Cardiac septum (tissue), 1 donor: ENCODE measurements at regions not wholly inside any gene's neighbourhood (a gene's known extent, or its start where the extent isn't known, plus 50 kb on each side); places are given as distances from the start of the nearest gene placed in this dataset.
"Not testable (repeated sequence)": the region's sequence is repeated elsewhere in the genome, so short reads cannot be mapped to it uniquely, and the experiment has no call there.

Experiments
- DNase-seq: peaks from one replicate; pipeline ENCODE4 v3.0.0-alpha.2; 2020; ENCODE audit warnings: low spot score
- intact Hi-C: fragments of 100-400 bp; cut with DNase I; formaldehyde crosslinking; loops from one replicate; pipeline ENCODE4 v1.14.0; 2022
- donor health status: DM: no; HTN: no; CAD: no.

DNA sequence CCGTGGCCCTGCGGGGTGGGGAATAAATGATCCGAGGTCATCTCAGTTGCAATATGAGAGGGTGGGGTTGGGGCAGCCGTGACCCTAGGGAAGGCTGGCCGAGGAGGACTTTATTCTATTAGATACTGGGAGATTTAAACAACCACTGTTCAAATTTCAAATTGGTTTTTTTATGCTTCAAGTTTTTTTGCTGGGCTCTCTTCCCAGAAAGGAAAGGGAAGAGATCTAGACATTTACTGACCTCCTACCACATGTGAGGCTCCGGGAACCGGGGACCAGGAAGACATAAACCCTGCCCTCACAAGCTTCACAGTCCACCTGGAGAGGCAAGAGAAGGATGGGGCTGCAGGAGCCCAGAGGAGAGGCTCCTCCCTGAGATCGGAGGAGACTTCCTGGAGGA is 207.3 kb downstream of the FOXD2 start:
- intact Hi-C loops, result no loop called here

DNA sequence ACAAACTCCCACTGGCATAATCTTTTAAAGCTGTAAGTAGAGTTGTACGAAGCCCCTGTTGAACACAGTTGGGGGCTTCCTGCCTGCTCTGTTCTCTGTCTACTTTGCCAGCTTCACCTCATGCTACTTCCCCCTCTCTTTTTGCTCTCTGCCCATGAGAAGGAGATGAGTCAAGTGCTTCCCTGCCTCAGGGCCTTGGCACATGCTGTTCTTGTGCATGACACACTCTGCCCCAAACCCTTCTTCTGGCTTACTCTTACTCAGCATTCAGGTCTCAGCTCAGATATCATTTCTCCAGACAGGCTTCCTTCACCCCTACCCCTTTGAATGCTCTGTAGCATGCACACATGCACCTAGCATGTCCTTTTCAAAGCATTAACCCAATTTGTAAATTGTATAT is 208.8 kb downstream of the FOXD2 start:
- DNase-seq, result peak; percentile 58
- intact Hi-C loops, result no loop called here

More for the DNA sequence above, 207.3 kb downstream of the FOXD2 start:
- no peak for DNase-seq

DNA sequence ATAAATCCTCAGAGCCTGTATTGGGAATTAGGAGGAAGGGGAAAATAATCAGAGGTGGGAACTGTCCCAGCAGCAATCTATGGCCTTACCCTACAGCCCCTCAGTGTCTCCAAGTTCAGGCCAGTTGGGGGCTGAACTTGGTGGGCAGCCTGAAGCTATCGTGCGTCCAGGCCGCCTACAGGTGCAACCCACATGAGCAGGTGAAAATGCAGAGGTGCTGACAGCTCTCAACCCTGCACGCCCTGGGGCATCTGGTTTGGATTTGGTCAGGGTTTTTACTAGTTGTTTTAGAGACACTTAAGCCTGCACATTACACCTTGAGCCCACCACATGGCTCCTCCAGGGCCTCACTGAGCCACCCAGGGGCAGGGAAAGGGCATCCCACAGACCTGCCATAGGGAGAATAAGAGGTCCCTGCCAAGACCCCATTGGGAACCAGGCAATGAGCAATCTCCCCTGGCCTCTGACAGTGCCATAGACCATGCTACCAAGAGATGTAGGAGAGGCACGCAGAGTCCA is 209.5 kb downstream of the FOXD2 start:
- intact Hi-C loops, result no loop called here
- no peak for DNase-seq

DNA sequence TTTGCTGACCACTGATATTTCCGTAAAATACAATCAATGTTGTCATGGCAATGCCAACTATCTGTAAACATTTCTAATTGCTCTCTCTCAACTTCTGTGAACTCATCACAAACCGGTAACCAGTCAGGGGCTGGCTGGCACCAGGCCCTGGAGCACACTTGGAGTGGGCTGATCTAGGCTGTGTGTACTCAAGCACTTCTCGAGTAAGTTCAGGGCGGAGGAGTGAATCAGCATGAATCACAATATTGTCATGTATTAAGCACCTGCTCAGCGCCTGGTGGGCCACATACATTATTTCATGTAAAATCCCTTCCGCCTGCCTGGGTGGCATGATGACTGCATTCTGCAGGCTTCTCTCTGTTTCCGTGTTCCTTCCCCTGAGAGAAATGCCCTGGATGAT is 212.4 kb downstream of the FOXD2 start:
- intact Hi-C loops, result no loop called here
- no peak for DNase-seq

DNA sequence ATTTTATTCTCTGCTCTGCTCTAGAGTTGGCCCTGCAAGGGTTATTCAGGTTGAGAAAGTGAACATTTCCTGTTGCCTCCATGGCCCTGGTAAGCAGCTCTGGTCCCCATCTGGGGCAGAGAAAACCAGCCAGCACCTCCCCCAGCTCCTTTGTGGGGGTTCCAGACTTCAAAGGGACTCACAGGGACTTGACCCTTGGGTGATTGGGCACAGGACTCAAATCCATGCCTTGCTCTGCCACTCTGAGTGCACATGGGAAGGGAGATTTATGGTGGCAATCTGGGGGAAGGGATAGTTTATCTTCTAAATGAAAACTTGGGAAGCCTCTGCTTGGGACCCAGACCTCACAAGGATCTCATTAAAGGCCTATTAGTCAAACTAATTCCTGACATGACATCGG is 212.8 kb downstream of the FOXD2 start:
- DNase-seq, result no peak
- intact Hi-C loops, result no loop called here

DNA sequence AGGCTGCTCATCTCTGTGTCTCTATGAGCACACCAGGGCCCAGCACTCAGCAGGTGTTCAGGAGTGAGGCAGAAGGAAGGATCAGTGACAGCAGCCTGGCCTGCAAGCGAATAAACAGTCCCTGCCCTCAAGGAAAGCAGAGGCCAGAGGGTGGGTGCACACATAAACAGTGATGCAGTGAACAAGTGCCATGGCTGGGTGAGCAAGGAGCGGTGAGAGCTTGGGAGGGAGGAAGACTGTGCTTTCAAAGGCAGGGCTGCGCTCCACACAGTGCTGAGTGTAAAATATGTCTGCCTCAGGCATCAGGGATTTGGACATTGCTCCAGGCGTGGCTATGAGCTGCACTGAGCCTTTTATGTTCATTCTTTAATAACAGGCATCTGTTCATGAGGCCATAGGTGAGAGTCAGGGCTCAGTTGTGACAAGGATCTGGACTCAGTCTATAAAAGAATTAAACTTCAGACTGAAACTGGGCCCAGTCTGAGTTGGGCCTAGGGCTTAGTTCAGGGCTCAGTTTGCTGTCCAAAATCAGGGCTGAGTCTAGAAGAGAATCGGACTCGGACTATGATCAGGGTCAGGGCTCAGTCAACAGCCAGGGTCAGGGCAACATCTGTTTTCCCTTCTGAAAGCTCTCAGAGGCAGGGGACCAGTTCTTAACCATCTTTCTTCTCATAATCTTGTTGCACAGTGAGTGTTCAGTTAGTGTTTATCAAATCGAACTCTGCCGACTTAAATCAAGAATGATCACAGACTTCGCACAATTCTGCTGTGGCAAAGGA is 213.7 kb downstream of the FOXD2 start:
- intact Hi-C loops, result no loop called here
- DNase-seq, result no peak

DNA sequence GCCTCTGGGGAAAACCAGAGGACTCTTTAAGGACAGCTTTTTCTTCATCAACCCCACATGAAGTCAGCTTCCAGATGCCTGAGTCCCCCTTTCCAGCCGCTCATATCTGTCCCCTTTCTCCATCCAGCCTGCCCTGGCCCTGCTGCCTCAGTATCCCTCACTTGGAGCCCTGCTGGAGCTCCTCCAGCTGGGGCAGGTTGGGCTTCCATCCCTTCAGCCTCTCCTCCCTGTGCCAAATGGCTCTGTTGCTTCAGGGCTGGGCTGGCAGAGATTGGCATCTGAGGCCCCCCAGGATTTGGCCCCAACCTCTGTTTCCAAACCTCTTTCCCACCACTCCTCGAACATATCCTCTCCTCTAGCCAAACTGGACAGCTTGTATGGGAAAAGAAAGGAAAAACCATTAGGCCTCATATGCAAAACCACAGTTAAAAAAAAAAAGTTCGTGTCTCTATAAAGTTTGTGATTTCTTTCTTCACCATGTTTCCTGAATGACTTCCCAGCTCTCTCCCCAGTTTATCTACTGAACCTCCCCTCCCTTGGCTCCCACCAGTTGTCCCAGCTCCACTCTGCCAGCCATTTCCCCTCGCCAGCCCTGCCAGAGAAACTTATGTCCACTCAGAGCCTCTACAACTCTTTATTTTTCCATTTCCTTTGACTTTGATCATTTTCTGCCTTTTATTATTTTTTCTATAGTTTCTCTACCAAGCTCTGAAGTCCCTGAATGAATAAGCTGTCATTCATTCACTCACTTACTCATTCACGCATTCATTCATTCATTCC is 217.9 kb downstream of the FOXD2 start:
- DNase-seq, result no peak
- intact Hi-C loops, result no loop called here

DNA sequence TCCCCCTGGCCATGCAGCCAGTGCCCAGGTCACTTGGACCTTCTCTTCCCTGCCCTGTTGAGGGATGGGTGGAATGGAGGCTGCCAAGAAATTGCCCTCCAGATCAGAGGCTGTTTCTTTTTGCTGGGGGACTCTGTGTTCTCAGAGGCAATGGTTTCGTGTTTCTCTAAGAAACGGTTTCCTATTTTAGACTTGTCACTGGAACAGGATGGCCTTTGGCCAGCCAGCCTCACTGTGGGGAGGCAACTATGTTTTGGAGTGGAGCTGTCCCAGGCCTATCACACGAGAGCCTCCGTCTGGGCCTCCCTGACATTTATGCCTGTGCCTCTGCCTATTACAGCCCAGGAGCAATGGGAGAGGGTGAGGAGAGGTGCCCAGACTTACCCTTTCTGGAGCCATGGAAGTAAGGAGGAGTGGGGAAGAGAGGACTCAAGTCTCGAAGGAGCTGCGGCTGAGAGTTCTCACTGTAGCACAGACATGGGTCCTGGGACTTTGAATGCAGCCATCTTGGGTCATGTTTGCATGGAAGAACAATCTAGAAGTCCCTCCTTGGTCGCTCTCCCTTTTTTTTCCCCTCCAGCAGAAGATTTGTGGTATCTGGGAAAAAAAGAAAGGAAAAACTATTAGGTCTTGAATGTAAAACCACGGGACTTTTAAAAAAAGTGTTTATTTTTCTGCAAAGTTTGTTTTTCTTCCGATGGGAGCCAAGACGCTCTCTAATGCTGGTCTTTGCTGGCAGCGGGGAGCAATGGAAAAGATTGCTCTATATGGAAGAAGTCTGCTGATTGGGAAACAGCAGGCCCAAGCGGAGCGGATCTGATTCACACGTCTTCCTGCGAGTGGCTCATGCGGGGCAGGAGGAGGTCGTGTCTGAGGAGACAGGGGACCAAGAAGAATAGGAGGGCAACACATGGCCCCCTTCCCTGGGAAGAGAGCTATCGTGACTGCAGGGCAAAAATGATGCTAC is 219.2 kb downstream of the FOXD2 start:
- no peak for DNase-seq

DNA sequence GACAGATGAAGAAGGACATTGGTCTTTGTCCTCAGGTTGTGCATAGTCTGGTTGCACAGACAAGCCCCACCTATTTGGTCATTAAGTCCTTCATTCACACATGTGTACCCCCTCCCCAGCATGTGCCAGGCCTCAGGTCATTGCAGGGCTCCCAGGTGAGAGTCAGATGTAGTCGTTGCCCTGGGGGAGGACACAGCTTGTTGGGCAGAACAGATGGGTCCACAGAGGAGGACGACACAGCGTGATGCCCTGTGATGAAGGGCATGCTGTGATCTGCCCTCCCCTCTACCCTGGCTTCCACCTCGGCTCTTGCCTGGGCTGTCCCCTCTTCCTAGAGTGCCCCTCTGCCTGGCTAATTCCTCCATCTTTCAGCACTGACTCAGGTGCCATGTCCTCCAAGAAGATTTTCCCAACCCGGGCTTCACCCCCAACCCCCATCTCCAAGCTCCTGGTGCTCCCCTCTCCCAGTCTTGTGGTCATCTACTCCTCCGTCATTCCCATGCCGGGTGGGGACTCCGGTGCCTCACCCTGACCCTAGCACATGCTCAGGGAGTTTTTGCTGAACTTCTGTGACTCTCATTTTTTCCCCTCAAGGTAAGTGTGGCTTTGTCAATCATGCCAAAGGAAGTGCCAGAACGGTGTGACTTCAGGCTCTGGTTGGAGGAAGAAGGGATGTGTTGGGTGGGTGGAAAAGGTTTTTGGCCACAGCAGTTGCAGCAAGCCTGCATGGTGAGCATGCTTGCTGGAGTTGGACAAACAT is 220.5 kb downstream of the FOXD2 start:
- no peak for DNase-seq

More for the DNA sequence above, 219.2 kb downstream of the FOXD2 start:
- intact Hi-C loops, result no loop called here

DNA sequence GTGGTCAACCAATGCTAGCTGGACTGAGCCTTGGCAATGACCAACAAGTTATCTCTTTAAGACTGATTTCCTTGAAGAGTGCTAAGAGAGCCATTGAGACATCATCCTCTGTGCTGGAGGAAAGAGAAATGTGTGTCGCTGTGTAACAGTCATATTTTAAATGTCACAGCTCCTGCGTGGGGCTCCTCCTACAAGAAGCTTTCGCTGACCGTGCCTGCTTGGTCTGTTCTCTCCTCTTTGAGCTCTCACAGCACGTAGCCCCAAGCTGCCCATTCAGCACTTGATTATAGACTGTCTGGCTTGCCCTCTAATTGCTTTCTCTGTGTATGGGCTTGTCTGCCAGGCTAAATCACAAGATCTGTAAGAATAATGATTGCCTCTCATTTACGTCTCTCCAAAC is 221.3 kb downstream of the FOXD2 start:
- no peak for DNase-seq
- intact Hi-C loops, result no loop called here

More for the DNA sequence above, 220.5 kb downstream of the FOXD2 start:
- intact Hi-C loops, result no loop called here

DNA sequence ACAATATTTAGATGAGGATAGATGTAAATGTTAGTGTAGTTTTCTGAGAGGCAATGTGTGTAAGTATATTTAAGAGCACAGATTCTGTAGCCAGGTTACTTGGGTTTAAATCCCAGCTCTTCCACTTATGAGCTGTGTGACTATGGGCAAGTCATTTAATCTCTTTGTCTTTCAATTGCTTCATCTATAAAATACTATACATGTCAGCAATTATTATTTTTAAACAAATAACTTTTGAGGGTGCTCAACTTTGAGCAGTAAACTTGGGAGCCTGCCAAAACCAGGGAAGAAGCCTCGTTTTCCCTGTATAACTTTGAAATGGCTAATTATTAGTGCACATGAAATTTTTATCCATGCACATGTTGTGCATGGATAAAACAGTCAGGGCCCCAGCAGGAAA is 222.8 kb downstream of the FOXD2 start:
- intact Hi-C loops, result no loop called here
- no peak for DNase-seq

DNA sequence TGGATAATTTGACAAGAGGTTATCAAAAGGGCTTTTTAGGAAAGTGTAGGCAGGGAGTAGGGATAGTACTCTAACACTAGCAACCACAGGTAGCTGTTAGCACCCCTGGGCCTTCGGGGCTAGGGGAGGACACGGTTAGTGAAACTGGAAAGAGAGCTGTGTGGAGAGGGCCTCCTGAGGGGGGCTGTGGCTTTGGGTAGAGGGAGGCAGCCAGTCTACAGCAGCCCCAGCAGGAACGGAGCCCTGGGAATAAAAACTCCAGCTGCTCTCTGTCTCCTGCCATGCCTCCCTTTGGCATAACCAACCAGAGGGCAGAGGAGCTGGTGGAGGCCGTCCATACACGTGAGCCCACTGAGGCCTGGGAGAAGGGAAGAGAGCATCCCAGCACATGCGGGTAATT is 223.2 kb downstream of the FOXD2 start:
- no peak for DNase-seq
- intact Hi-C loops, result no loop called here

DNA sequence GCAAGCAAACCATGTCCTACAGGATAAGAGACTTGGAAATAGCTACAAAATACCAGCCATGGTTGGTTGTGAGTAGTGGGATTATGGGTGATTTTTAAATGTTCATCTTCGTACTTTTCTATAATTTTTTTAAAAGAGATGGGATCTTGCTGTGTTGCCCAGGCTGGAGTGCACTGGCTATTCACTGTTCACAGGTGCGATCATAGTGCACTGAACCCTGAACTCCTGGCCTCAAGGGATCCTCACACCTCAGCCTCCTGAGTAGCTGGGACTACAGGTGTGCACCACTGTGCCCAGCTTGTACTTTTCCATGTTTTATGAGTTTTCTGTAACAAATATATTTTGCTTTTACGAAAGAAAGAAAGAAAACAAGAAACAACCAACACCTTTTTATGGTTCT is 224.2 kb downstream of the FOXD2 start:
- DNase-seq, result no peak
- intact Hi-C loops, result no loop called here

DNA sequence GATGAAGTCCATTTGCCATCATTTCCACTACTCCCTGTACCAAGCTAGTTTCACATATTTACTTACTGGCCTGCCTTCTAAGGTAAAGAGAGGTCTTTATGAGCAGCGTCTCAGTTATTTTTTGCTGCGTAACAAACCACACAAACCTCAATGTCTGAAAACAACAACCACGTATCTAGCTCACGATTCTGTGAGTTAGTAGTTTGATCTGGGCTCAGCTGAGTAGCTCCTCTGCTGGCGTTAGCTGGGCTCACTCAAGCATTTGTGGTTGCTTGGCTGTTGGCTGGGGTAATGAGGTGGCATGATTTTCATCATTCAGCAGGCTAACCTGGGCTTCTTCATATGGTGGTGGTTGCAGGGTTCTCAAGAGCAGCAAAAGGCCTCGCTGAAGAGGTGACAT is 225.4 kb downstream of the FOXD2 start:
- DNase-seq, result no peak

DNA sequence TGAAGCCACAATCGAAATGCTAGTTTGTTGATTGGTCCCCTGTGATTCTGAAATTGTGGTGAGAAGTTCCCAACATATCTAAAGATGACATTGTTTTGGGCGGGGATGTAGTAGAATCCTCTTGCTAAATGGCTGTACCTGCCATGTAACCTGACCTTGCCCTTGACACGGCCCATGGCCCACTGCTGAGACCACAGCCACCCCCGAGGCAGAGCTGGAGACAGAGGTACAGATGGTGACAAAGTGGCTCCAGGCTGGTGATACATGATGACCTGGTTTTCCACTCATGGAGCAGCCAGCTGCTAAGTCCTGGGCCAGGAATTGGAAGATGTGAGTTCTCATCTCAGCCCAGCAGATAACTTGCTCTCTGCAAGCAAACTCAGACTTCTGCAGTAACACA is 226.5 kb downstream of the FOXD2 start:
- intact Hi-C loops, result no loop called here
- DNase-seq, result no peak

More for the DNA sequence above, 225.4 kb downstream of the FOXD2 start:
- intact Hi-C loops, result no loop called here

DNA sequence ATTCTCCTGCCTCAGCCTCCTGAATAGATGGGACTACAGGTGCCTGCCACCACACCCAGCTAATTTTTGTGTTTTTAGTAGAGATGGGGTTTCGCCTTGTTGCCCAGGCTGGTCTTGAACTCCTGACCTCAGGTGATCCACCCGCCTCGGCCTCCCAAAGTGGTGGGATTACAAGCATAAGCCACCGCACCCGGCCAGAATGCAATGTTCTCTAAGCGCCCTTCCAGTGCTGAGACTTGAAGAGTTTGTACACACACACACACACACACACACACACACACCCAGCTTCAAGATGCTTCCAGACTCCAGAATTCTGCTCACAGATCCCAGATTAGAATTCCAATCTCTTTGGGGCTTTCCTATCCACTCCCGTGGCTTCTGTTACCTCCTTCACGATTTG is 227.1 kb downstream of the FOXD2 start:
- DNase-seq, intact Hi-C loops: not testable (repeated sequence)

DNA sequence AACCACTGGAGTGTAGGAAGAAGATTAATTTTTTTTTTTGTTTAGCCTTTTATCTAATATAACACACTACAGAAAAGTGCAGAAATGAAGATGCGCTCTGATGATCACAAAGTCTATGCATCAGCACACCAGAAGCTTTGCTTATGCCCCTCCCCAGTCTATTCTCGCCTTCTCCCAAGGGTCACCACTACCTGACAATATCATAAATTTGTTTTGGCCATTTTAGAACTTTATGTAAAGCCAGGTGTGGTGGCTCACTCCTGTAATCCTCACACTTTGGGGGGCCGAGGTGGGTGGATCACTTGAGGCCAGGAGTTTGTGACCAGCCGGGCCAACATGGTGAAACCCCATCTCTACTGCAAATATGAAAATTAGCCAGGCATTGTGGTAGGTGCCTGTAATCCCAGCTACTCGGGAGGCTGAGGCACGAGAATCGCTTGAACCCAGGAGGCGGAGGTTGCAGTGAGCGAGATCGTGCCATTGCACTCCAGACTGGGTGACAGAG is 231.3 kb downstream of the FOXD2 start:
- intact Hi-C loops, result no loop called here
- DNase-seq, result no peak

DNA sequence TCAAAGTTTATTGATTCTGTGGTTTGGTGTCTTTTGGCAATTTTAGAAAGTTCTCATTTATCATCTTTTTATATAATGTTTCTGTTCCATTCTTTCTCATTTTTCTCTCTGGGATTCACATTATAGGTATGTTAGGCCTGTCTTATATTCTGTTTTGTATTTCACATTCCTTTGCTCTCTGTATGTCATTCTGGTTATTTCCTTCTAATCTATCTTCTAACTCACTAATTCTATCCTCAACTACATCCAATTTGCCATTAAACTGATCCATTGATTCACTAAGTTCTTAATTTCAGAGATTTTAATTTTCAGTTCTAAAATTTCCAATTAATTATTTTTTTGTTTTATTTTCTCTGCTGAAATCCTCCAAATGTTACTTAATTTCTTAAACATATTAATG is 234.8 kb downstream of the FOXD2 start:
- DNase-seq, result no peak
- intact Hi-C loops, result no loop called here

DNA sequence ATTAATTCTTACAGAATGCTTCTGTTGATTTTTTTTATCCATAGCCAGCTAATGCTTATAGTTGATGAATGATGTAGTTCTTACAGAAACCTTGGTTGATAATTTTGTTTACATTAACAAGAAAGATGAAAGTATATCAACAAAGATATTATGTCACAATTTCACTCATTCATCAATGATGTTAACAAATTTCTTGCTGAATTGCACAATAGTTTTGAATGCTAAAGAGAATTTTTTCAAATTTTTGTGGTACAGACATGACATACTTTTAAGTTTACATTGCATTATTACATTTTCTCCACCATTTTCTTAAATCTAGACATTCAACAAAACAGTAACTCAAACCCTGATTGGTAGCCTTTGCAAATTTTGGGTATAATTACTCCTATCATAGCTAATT is 236.3 kb downstream of the FOXD2 start:
- no peak for DNase-seq
- intact Hi-C loops, result no loop called here
